PC-9 (cell line): ENCODE measurements at regions not wholly inside any gene's neighbourhood (a gene's known extent, or its start where the extent isn't known, plus 50 kb on each side); places are given as distances from the start of the nearest gene placed in this dataset.

Experiments used
- BruUV-seq: library from RNA; stranded (reverse); fragments of 400-500 nt; replicated peaks from 2 replicates; lab custom pipeline; 2021; lab: Mats Ljungman, UMichigan
- CTCF ChIA-PET: fragments of 300-600 bp; sonication (Branson Sonifier 250); formaldehyde crosslinking; loops from one replicate; lab custom pipeline; 2022; ENCODE audit warnings: antibody characterized with exemption; lab: Charles Lee
- POLR2A ChIA-PET: fragments of 300-600 bp; sonication (Branson Sonifier 250); formaldehyde crosslinking; loops from one replicate; lab custom pipeline; 2022; ENCODE audit warnings: antibody characterized with exemption; ENCODE audit not compliant: unreplicated experiment; lab: Charles Lee
- DNase-seq, 2 experiments: peaks; one replicate each; pipeline versions ENCODE4 v3.0.0 to v3.0.0-alpha.2; 2015 to 2022; ENCODE audit warnings: mixed read lengths in 1 of 2
- H2AFZ ChIP-seq: fragments of 200-600 bp; sonication (generic); 2 replicates; pipeline ENCODE4 v1.8.1; 2017; ENCODE audit warnings: antibody characterized with exemption
- H3F3A ChIP-seq: fragments of 200-600 bp; sonication (generic); 2 replicates; pipeline ENCODE4 v1.8.1; 2017; ENCODE audit warnings: antibody characterized with exemption, mild to moderate bottlenecking, low read depth; ENCODE audit not compliant: insufficient read depth
- H3K27ac ChIP-seq: fragments of 200-600 bp; sonication (generic); 2 replicates; pipeline ENCODE4 v1.6.1; 2016; ENCODE audit warnings: mixed run types
- H3K27me3 ChIP-seq: fragments of 200-600 bp; sonication (generic); 2 replicates; pipeline ENCODE4 v1.6.1; 2016; ENCODE audit warnings: low read depth, mixed run types; ENCODE audit not compliant: insufficient read depth
- H3K36me3 ChIP-seq: fragments of 200-600 bp; sonication (generic); 2 replicates; pipeline ENCODE4 v1.6.1; 2016; ENCODE audit warnings: low read depth, mixed run types
- H3K4me1 ChIP-seq: fragments of 200-600 bp; sonication (generic); replicated peaks from 2 replicates; pipeline ENCODE4 v1.6.1; 2016; ENCODE audit warnings: mixed run types; ENCODE audit not compliant: insufficient read depth
- H3K4me2 ChIP-seq: fragments of 200-600 bp; sonication (generic); 2 replicates; pipeline ENCODE4 v1.6.1; 2017; ENCODE audit warnings: mixed run types
- H3K4me3 ChIP-seq: fragments of 200-600 bp; sonication (generic); 2 replicates; pipeline ENCODE4 v1.6.1; 2016; ENCODE audit warnings: mixed run types
- H3K79me2 ChIP-seq: fragments of 200-600 bp; sonication (generic); 2 replicates; pipeline ENCODE4 v1.6.1; 2017; ENCODE audit warnings: low read depth, mixed run types
- H3K9me2 ChIP-seq: fragments of 200-600 bp; sonication (generic); 2 replicates; pipeline ENCODE4 v1.8.1; 2017; ENCODE audit warnings: mild to moderate bottlenecking; ENCODE audit not compliant: insufficient read depth
- H3K9me3 ChIP-seq: fragments of 200-600 bp; sonication (generic); 2 replicates; pipeline ENCODE4 v1.8.1; 2016; ENCODE audit warnings: low read depth; ENCODE audit not compliant: insufficient read depth
- H4K20me1 ChIP-seq: fragments of 200-600 bp; sonication (generic); 2 replicates; pipeline ENCODE4 v1.8.1; 2017; ENCODE audit not compliant: insufficient read depth
- CTCF ChIP-seq: fragments of 200-600 bp; sonication (generic); conservative IDR thresholded peaks from 2 replicates; pipeline ENCODE4 v1.6.1; 2017; ENCODE audit warnings: mixed run types, antibody characterized with exemption, mild to moderate bottlenecking, moderate library complexity
- EZH2 ChIP-seq: fragments of 200-600 bp; sonication (generic); IDR thresholded peaks from 2 replicates; pipeline ENCODE4 v1.8.0; 2017; ENCODE audit warnings: antibody characterized with exemption, low read depth
- intact Hi-C: fragments of 100-400 bp; cut with micrococcal nuclease; formaldehyde crosslinking; loops from one replicate; pipeline ENCODE4 v1.10.0; 2022; ENCODE audit not compliant: unreplicated experiment

GRCh38 chr9:100697339-100697738 lies 119.5 kb downstream of the CAVIN4 start:
- ChIA-PET CTCF (no interaction called here), POLR2A (no interaction called here)
- no peak for TF ChIP-seq CTCF
- TF ChIP-seq EZH2 = no peak
- DNase-seq = no peak
- no peaks in the 10 kb centered on the region for H4K20me1 ChIP-seq
- H3F3A ChIP-seq = no peaks in the 10 kb centered on the region
- H3K27me3 ChIP-seq = no peaks in the 10 kb centered on the region
- H3K27ac ChIP-seq = no peak overlapping the region
- no peaks in the 10 kb centered on the region for H3K4me1 ChIP-seq
- H3K79me2 ChIP-seq = no peaks in the 10 kb centered on the region
- H3K9me2 ChIP-seq = no peaks in the 10 kb centered on the region
- no peak overlapping the region for H2AFZ ChIP-seq
- H3K4me2 ChIP-seq = no peak overlapping the region
- BruUV-seq = no TSS peak
- intact Hi-C loops = no loop called here
- no peaks in the 10 kb centered on the region for H3K9me3 ChIP-seq
- no peaks in the 10 kb centered on the region for H3K36me3 ChIP-seq
- no peak overlapping the region for H3K4me3 ChIP-seq

GRCh38 chr9:100698945-100699344 lies 121.1 kb downstream of the CAVIN4 start:
- no peaks in the 10 kb centered on the region for H3K79me2 ChIP-seq
- POLR2A ChIA-PET = no interaction called here
- H3K27me3 ChIP-seq = peaks cover 7% of the 10 kb centered on the region; the same call in 1 of the 2 replicates
- H3K9me2 ChIP-seq = no peaks in the 10 kb centered on the region
- H3K36me3 ChIP-seq = no peaks in the 10 kb centered on the region
- no peaks in the 10 kb centered on the region for H3K4me1 ChIP-seq
- H3F3A ChIP-seq = no peaks in the 10 kb centered on the region
- H2AFZ ChIP-seq = no peak overlapping the region
- DNase-seq = no peak
- no peaks in the 10 kb centered on the region for H4K20me1 ChIP-seq
- CTCF ChIA-PET = no interaction called here
- no peak overlapping the region for H3K4me2 ChIP-seq
- TF ChIP-seq EZH2 (no peak), CTCF (no peak)
- BruUV-seq = no TSS peak
- H3K4me3 ChIP-seq = no peak overlapping the region
- no peaks in the 10 kb centered on the region for H3K9me3 ChIP-seq
- H3K27ac ChIP-seq = no peak overlapping the region
- intact Hi-C loops = no loop called here

- POLR2A ChIA-PET = no interaction called here
- BruUV-seq = no TSS peak
These were observed 121.8 kb downstream of the CAVIN4 start for GRCh38 chr9:100699668-100700067.

More at GRCh38 chr9:100699668-100700067, 121.8 kb downstream of the CAVIN4 start:
- Histone ChIP-seq H3K4me2 (no peak overlapping the region), H4K20me1 (no peaks in the 10 kb centered on the region), H3K4me3 (no peak overlapping the region), H3K9me2 (no peaks in the 10 kb centered on the region), H3K36me3 (no peaks in the 10 kb centered on the region), H3K79me2 (no peaks in the 10 kb centered on the region), H3K27me3 (peaks cover 7% of the 10 kb centered on the region; the same call in 1 of the 2 replicates), H3F3A (no peaks in the 10 kb centered on the region), H3K4me1 (no peaks in the 10 kb centered on the region), H3K9me3 (no peaks in the 10 kb centered on the region), H2AFZ (no peak overlapping the region), H3K27ac (no peak overlapping the region)
- TF ChIP-seq CTCF = no peak
- TF ChIP-seq EZH2 = no peak
- intact Hi-C loops = loop anchor here (10.0 kb wide), 1 partner anchor 535 kb away; no protein-coding TSS in a partner anchor
- DNase-seq = no peak
- CTCF ChIA-PET = no interaction called here
